ENCODE measurements at regions not wholly inside any gene's neighbourhood (a gene's known extent, or its start where the extent isn't known, plus 50 kb on each side); places are given as distances from the start of the nearest gene placed in this dataset.

DNA sequence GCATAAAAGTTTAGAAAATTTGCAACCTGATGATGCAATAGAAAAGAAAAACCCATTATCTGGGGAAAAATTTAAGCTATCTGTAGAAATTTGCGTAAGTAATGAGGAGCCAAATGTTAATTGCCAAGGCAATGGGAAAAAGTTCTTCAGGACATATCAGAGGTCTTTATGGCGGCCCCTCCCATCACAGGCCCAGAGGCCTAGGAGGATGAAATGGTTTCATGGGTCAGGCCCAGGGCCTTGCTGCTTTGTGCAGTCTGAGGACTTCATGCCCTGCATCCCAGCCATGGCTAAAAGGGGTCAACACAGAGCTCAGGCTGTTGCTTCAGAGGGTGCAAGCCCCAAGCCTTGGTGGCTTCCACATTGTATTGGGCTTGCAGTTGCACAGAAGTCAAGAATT is 582.8 kb downstream of the COL12A1 start:
- Histone ChIP-seq H3K9me3 (no peaks in the 10 kb centered on the region), H3K4me3 (no peak overlapping the region), H3K27ac (no peak overlapping the region), H3K36me3 (no peaks in the 10 kb centered on the region), H3K4me1 (no peaks in the 10 kb centered on the region), H3K27me3 (no peaks in the 10 kb centered on the region)
- no peak for DNase-seq
- intact Hi-C loops (cut with DNase I; ENCODE audit: low total_unique reads): no loop called here
- TF ChIP-seq POLR2A (IDR thresholded peaks at IDR 0.05) (no peak), CTCF (IDR thresholded peaks at IDR 0.05) (no peak)

GRCh38 chr6:74611220-74611619 is 594.6 kb downstream of the COL12A1 start:
- Histone ChIP-seq H3K27me3 (no peaks in the 10 kb centered on the region), H3K36me3 (no peaks in the 10 kb centered on the region), H3K9me3 (no peaks in the 10 kb centered on the region), H3K4me3 (no peak overlapping the region), H3K27ac (no peak overlapping the region), H3K4me1 (no peaks in the 10 kb centered on the region)
- intact Hi-C loops (cut with DNase I; ENCODE audit: low total_unique reads): no loop called here
- TF ChIP-seq CTCF (IDR thresholded peaks at IDR 0.05): no peak
- TF ChIP-seq POLR2A (IDR thresholded peaks at IDR 0.05): no peak
- DNase-seq: no peak

GRCh38 chr6:74610352-74610751 is 595.5 kb downstream of the COL12A1 start:
- no peak for DNase-seq
- Histone ChIP-seq H3K36me3 (no peaks in the 10 kb centered on the region), H3K9me3 (no peaks in the 10 kb centered on the region), H3K4me1 (no peaks in the 10 kb centered on the region), H3K27me3 (no peaks in the 10 kb centered on the region), H3K27ac (no peak overlapping the region), H3K4me3 (no peak overlapping the region)
- TF ChIP-seq CTCF (IDR thresholded peaks at IDR 0.05) (no peak), POLR2A (IDR thresholded peaks at IDR 0.05) (no peak)
- intact Hi-C loops (cut with DNase I; ENCODE audit: low total_unique reads): no loop called here

DNA sequence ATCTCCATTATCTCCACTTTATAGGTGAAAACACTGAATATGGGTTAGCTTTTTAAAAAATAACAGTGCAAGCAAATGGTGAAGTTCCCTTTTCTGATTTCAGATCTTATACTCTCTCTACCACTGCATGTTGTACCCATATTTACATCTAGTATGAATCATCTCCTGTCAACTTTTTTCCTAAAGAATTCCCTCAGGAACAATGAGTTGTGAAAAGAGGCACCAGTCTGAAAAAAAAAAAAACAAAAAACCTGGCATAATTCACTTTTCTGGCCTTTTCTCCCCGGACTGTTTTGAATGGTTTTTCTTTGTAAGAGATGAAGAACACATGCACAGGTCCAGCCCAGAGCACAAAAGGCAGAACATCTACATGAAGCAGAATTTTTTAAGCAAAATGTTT is 596.0 kb downstream of the COL12A1 start:
- TF ChIP-seq POLR2A (IDR thresholded peaks at IDR 0.05) (no peak), CTCF (IDR thresholded peaks at IDR 0.05) (no peak)
- H3K27ac ChIP-seq: no peak overlapping the region
- H3K4me1 ChIP-seq: no peaks in the 10 kb centered on the region
- no peaks in the 10 kb centered on the region for H3K36me3 ChIP-seq
- no peaks in the 10 kb centered on the region for H3K27me3 ChIP-seq
- no peak for DNase-seq
- no peak overlapping the region for H3K4me3 ChIP-seq
- H3K9me3 ChIP-seq: no peaks in the 10 kb centered on the region
- intact Hi-C loops (cut with DNase I; ENCODE audit: low total_unique reads): no loop called here

- Histone ChIP-seq H3K27me3 (no peaks in the 10 kb centered on the region), H3K36me3 (no peaks in the 10 kb centered on the region), H3K4me3 (no peak overlapping the region), H3K27ac (no peak overlapping the region), H3K4me1 (no peaks in the 10 kb centered on the region), H3K9me3 (no peaks in the 10 kb centered on the region)
- no peak for DNase-seq
- intact Hi-C loops (cut with DNase I; ENCODE audit: low total_unique reads): no loop called here
- TF ChIP-seq CTCF (IDR thresholded peaks at IDR 0.05) (no peak), POLR2A (IDR thresholded peaks at IDR 0.05) (no peak)
Measured at GRCh38 chr6:74607934-74608333, 597.9 kb downstream of the COL12A1 start.

Measured in uterus (tissue), 3 donors.